ENCODE measurements at regions not wholly inside any gene's neighbourhood (a gene's known extent, or its start where the extent isn't known, plus 50 kb on each side); places are given as distances from the start of the nearest gene placed in this dataset.
"Not testable (repeated sequence)": the region's sequence is repeated elsewhere in the genome, so short reads cannot be mapped to it uniquely, and the experiment has no call there.

DNA sequence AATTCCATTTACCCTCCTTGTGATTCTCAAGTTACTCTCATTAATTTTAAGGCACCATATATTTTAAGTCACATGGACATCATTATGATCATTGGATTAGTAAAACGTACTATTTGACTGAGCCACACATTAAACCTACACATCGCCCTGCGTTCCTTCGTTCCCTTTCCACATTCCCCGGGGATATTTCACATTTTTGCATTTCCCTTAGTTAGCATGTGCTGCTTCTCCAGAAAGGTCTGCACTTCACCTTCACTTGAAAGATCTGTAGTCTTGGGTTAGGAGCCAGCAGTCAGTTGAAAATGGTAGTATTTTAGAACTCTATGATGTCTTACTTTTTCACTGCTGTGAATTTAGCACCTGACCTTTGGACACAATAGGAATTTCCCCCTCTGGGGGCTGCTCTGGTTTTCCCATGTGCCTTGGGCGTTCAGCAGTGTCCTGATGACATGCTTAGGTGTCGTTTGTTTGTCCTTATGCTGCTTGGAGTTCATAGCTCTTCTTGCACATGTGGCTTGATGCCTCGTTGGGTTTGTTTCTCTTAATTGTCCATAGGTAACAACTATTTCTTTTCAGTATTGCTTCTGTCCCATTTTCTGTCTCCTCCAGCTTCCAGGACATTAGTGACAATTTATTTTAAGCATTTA is 56.9 kb upstream of the NBPF20 start:
- not testable (repeated sequence) for DNase-seq (ENCODE audit: low spot score)

DNA sequence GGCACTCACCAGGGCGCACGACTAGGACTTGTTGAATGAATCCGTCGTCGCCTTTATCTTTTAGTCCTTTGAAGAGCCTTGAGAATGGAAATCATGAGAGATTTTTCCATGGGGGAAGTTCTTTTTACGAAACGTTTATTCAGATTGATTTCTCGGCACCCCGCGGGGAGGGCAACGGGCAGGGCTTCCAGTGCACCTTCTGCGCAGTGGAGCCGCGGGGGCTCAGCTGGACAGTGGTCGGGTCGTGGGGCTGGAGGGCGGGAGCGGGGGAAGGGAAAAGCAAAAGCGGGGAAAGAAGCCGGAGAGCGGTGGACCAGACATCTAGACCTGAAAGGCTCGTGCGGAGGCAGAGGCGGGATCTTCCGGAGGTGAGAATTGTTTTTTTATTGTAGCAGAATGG is 50.6 kb upstream of the NBPF20 start:
- DNase-seq (ENCODE audit: low spot score) = not testable (repeated sequence)

DNA sequence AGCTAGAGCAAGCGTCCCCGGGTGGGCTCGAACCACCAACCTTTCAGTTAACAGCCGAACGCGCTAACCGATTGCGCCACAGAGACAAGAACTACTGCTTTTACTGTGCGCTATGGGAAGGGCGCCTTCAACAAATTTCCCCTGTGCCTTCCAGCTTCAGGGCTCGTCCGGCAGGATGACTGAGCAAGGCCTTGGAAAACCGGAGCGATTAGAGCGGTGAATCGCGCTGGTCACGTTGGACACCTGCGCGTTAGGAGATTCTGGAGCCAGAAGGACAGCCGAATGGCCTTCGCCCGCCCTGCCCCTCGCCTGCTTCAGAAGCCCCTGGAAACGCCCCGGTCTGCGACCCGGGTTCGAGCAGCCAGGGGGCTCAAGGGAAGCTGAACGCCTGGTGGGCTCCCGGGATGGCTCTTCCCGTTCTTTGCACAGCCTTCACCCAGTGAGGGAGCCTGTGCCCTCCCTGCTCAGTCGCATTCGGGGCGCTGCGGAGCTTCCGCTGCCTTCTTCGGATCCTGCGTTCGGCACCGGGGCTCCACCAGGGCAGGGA is 50.0 kb upstream of the NBPF20 start:
- DNase-seq (ENCODE audit: low spot score) = not testable (repeated sequence)
